ENCODE measurements at regions not wholly inside any gene's neighbourhood (a gene's known extent, or its start where the extent isn't known, plus 50 kb on each side); places are given as distances from the start of the nearest gene placed in this dataset.

- Mint-ChIP-seq H3K36me3 (ENCODE audit: low read depth, unreplicated experiment) (no peaks in the 10 kb centered on the region), H3K27ac (ENCODE audit: unreplicated experiment) (no peak overlapping the region), H3K9me3 (ENCODE audit: unreplicated experiment) (no peaks in the 10 kb centered on the region), H3K4me3 (ENCODE audit: unreplicated experiment) (no peak overlapping the region), H3K4me1 (ENCODE audit: unreplicated experiment) (no peaks in the 10 kb centered on the region), H3K27me3 (ENCODE audit: unreplicated experiment) (no peaks in the 10 kb centered on the region)
- DNase-seq (ENCODE audit: low spot score): no peak
- no peak for TF ChIP-seq CTCF (IDR thresholded peaks at IDR 0.05; ENCODE audit: unreplicated experiment)
These were observed 153.5 kb upstream of the OGFRL1 start for GRCh38 chr6:71134929-71135642.

- no peak overlapping the region for H3K4me3 Mint-ChIP-seq (ENCODE audit: unreplicated experiment)
- H3K36me3 Mint-ChIP-seq (ENCODE audit: low read depth, unreplicated experiment): no peaks in the 10 kb centered on the region
- no peak overlapping the region for H3K27ac Mint-ChIP-seq (ENCODE audit: unreplicated experiment)
- no peak for TF ChIP-seq CTCF (IDR thresholded peaks at IDR 0.05; ENCODE audit: unreplicated experiment)
- no peaks in the 10 kb centered on the region for H3K27me3 Mint-ChIP-seq (ENCODE audit: unreplicated experiment)
- no peak for DNase-seq (ENCODE audit: low spot score)
- H3K4me1 Mint-ChIP-seq (ENCODE audit: unreplicated experiment): no peaks in the 10 kb centered on the region
- H3K9me3 Mint-ChIP-seq (ENCODE audit: unreplicated experiment): no peaks in the 10 kb centered on the region
These were observed 150.6 kb upstream of the OGFRL1 start for GRCh38 chr6:71137973-71138372.

GRCh38 chr6:71138376-71138775, 150.2 kb upstream of the OGFRL1 start:
- H3K9me3 Mint-ChIP-seq (ENCODE audit: unreplicated experiment): no peaks in the 10 kb centered on the region
- no peak overlapping the region for H3K4me3 Mint-ChIP-seq (ENCODE audit: unreplicated experiment)
- no peak for TF ChIP-seq CTCF (IDR thresholded peaks at IDR 0.05; ENCODE audit: unreplicated experiment)
- H3K27me3 Mint-ChIP-seq (ENCODE audit: unreplicated experiment): no peaks in the 10 kb centered on the region
- no peaks in the 10 kb centered on the region for H3K36me3 Mint-ChIP-seq (ENCODE audit: low read depth, unreplicated experiment)
- DNase-seq (ENCODE audit: low spot score): no peak
- no peaks in the 10 kb centered on the region for H3K4me1 Mint-ChIP-seq (ENCODE audit: unreplicated experiment)
- no peak overlapping the region for H3K27ac Mint-ChIP-seq (ENCODE audit: unreplicated experiment)

GRCh38 chr6:71139249-71139648, 149.4 kb upstream of the OGFRL1 start:
- Mint-ChIP-seq H3K4me1 (ENCODE audit: unreplicated experiment) (no peaks in the 10 kb centered on the region), H3K4me3 (ENCODE audit: unreplicated experiment) (no peak overlapping the region), H3K27me3 (ENCODE audit: unreplicated experiment) (no peaks in the 10 kb centered on the region), H3K27ac (ENCODE audit: unreplicated experiment) (no peak overlapping the region), H3K9me3 (ENCODE audit: unreplicated experiment) (no peaks in the 10 kb centered on the region), H3K36me3 (ENCODE audit: low read depth, unreplicated experiment) (no peaks in the 10 kb centered on the region)
- DNase-seq (ENCODE audit: low spot score): no peak
- TF ChIP-seq CTCF (IDR thresholded peaks at IDR 0.05; ENCODE audit: unreplicated experiment): no peak

GRCh38 chr6:71153755-71154325, 134.8 kb upstream of the OGFRL1 start:
- DNase-seq (ENCODE audit: low spot score): no peak
- H3K27me3 Mint-ChIP-seq (ENCODE audit: unreplicated experiment): no peaks in the 10 kb centered on the region
- no peak for TF ChIP-seq CTCF (IDR thresholded peaks at IDR 0.05; ENCODE audit: unreplicated experiment)
- H3K4me1 Mint-ChIP-seq (ENCODE audit: unreplicated experiment): peaks cover 4% of the 10 kb centered on the region
- H3K4me3 Mint-ChIP-seq (ENCODE audit: unreplicated experiment): no peak overlapping the region
- no peaks in the 10 kb centered on the region for H3K9me3 Mint-ChIP-seq (ENCODE audit: unreplicated experiment)
- no peaks in the 10 kb centered on the region for H3K36me3 Mint-ChIP-seq (ENCODE audit: low read depth, unreplicated experiment)
- H3K27ac Mint-ChIP-seq (ENCODE audit: unreplicated experiment): no peak overlapping the region
